ENCODE measurements at regions not wholly inside any gene's neighbourhood (a gene's known extent, or its start where the extent isn't known, plus 50 kb on each side); places are given as distances from the start of the nearest gene placed in this dataset.

- ATAC-seq (ENCODE audit: low read depth in 2 of 2) (no peak), DNase-seq (no peak)
- H3K27ac ChIP-seq (ENCODE audit: insufficient read depth, low read length, poor library complexity, severe bottlenecking): no peak overlapping the region
- H3K9me3 ChIP-seq (ENCODE audit: control insufficient read depth in 2 of 2, low read length in 2 of 2): peaks cover 6 to 13% of the 10 kb centered on the region in 2 experiments
- no peaks in the 10 kb centered on the region for H3K4me1 ChIP-seq (ENCODE audit: control insufficient read depth, insufficient read depth, low read length, poor library complexity, severe bottlenecking)
- Mint-ChIP-seq H3K36me3 (no peaks in the 10 kb centered on the region), H3K9me3 (peaks cover 2 to 33% (median 12%) of the 10 kb centered on the region in 7 donors), H3K27ac (no peak overlapping the region), H3K4me1 (no peaks in the 10 kb centered on the region), H3K27me3 (no peaks in the 10 kb centered on the region), H3K4me3 (no peak overlapping the region)
- no peak overlapping the region for H3K4me3 ChIP-seq (ENCODE audit: low read depth, low read length)
- no peaks in the 10 kb centered on the region for H3K27me3 ChIP-seq (ENCODE audit: control insufficient read depth, insufficient read depth, low read length)
- H3K36me3 ChIP-seq (ENCODE audit: control insufficient read depth, insufficient read depth, low read length): no peaks in the 10 kb centered on the region
Measured at GRCh38 chr14:62428429-62429203, 616.6 kb downstream of the KCNH5 start.

DNA sequence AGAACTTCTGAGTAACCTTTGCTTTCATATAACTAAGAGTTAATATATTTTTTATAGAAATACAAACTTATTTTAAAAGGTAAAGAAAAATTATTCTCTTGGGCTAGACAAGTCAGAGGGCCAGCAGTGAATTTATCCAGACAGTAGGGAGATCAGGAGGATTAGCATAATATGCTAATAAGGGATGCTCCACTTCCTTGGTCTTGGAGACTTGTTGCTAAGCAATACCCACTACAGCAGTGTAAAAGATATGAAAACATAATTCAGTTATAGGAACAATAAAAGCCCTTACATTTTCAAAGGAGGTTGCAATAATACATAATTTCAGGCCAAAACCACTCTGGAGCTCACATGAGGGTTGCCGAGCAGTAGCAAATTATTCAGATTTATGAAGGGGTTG is 615.6 kb downstream of the KCNH5 start:
- peaks cover 2 to 38% (median 12%) of the 10 kb centered on the region in 7 donors for H3K9me3 Mint-ChIP-seq

GRCh38 chr14:62431496-62431895 is 613.8 kb downstream of the KCNH5 start:
- H3K27me3 Mint-ChIP-seq: no peaks in the 10 kb centered on the region
- DNase-seq (no peak), ATAC-seq (ENCODE audit: low read depth in 2 of 2) (no peak)
- no peaks in the 10 kb centered on the region for H3K4me1 Mint-ChIP-seq
- Histone ChIP-seq H3K27ac (ENCODE audit: insufficient read depth, low read length, poor library complexity, severe bottlenecking) (no peak overlapping the region), H3K9me3 (ENCODE audit: control insufficient read depth in 2 of 2, low read length in 2 of 2) (peaks cover 12 to 13% of the 10 kb centered on the region in 2 experiments), H3K4me1 (ENCODE audit: control insufficient read depth, insufficient read depth, low read length, poor library complexity, severe bottlenecking) (no peaks in the 10 kb centered on the region), H3K36me3 (ENCODE audit: control insufficient read depth, insufficient read depth, low read length) (no peaks in the 10 kb centered on the region), H3K4me3 (ENCODE audit: low read depth, low read length) (no peak overlapping the region), H3K27me3 (ENCODE audit: control insufficient read depth, insufficient read depth, low read length) (no peaks in the 10 kb centered on the region)
- H3K36me3 Mint-ChIP-seq: no peaks in the 10 kb centered on the region
- peaks cover 2 to 43% (median 11%) of the 10 kb centered on the region in 7 donors for H3K9me3 Mint-ChIP-seq
- no peak overlapping the region for H3K27ac Mint-ChIP-seq
- H3K4me3 Mint-ChIP-seq: no peak overlapping the region

More for the DNA sequence above, 615.6 kb downstream of the KCNH5 start:
- Mint-ChIP-seq H3K27me3 (no peaks in the 10 kb centered on the region), H3K27ac (no peak overlapping the region), H3K36me3 (no peaks in the 10 kb centered on the region), H3K4me1 (no peaks in the 10 kb centered on the region), H3K4me3 (no peak overlapping the region)
- Histone ChIP-seq H3K9me3 (ENCODE audit: control insufficient read depth in 2 of 2, low read length in 2 of 2) (peaks cover 12 to 13% of the 10 kb centered on the region in 2 experiments), H3K4me3 (ENCODE audit: low read depth, low read length) (no peak overlapping the region), H3K27me3 (ENCODE audit: control insufficient read depth, insufficient read depth, low read length) (no peaks in the 10 kb centered on the region), H3K27ac (ENCODE audit: insufficient read depth, low read length, poor library complexity, severe bottlenecking) (no peak overlapping the region), H3K36me3 (ENCODE audit: control insufficient read depth, insufficient read depth, low read length) (no peaks in the 10 kb centered on the region), H3K4me1 (ENCODE audit: control insufficient read depth, insufficient read depth, low read length, poor library complexity, severe bottlenecking) (no peaks in the 10 kb centered on the region)
- DNase-seq (no peak), ATAC-seq (ENCODE audit: low read depth in 2 of 2) (no peak)

DNA sequence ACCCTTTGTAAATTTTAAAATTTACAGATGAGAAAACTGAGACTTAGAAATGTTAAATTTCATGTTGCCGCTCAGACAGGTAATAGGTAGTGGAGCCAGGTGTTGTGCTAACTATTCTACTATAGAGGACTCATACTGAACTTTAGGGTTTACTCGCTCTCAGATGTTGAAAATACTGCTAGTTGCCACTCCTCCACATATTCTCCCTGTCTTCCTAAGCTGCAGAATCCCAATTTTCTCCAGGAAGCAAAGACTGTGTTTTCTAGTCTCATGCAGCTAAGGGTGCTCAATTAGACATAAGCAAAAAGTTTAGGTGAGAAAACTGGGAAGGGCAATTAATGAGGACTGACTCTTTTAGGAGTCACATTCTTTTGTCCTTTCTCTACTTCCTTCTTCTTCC is 612.3 kb downstream of the KCNH5 start:
- no peaks in the 10 kb centered on the region for H3K27me3 Mint-ChIP-seq
- Histone ChIP-seq H3K4me1 (ENCODE audit: control insufficient read depth, insufficient read depth, low read length, poor library complexity, severe bottlenecking) (no peaks in the 10 kb centered on the region), H3K36me3 (ENCODE audit: control insufficient read depth, insufficient read depth, low read length) (no peaks in the 10 kb centered on the region), H3K27ac (ENCODE audit: insufficient read depth, low read length, poor library complexity, severe bottlenecking) (no peak overlapping the region), H3K27me3 (ENCODE audit: control insufficient read depth, insufficient read depth, low read length) (no peaks in the 10 kb centered on the region), H3K9me3 (ENCODE audit: control insufficient read depth in 2 of 2, low read length in 2 of 2) (peaks cover 12 to 13% of the 10 kb centered on the region in 2 experiments), H3K4me3 (ENCODE audit: low read depth, low read length) (no peak overlapping the region)
- no peak overlapping the region for H3K27ac Mint-ChIP-seq
- H3K4me3 Mint-ChIP-seq: no peak overlapping the region
- DNase-seq (no peak), ATAC-seq (ENCODE audit: low read depth in 2 of 2) (no peak)
- no peaks in the 10 kb centered on the region for H3K36me3 Mint-ChIP-seq
- no peaks in the 10 kb centered on the region for H3K4me1 Mint-ChIP-seq
- H3K9me3 Mint-ChIP-seq: peaks cover 2 to 42% (median 11%) of the 10 kb centered on the region in 7 donors

- Histone ChIP-seq H3K27me3 (ENCODE audit: control insufficient read depth, insufficient read depth, low read length) (no peaks in the 10 kb centered on the region), H3K4me3 (ENCODE audit: low read depth, low read length) (no peak overlapping the region), H3K9me3 (ENCODE audit: control insufficient read depth in 2 of 2, low read length in 2 of 2) (peaks cover 12 to 23% of the 10 kb centered on the region in 2 experiments), H3K27ac (ENCODE audit: insufficient read depth, low read length, poor library complexity, severe bottlenecking) (no peak overlapping the region), H3K4me1 (ENCODE audit: control insufficient read depth, insufficient read depth, low read length, poor library complexity, severe bottlenecking) (no peaks in the 10 kb centered on the region), H3K36me3 (ENCODE audit: control insufficient read depth, insufficient read depth, low read length) (no peaks in the 10 kb centered on the region)
- H3K36me3 Mint-ChIP-seq: no peaks in the 10 kb centered on the region
- no peak overlapping the region for H3K4me3 Mint-ChIP-seq
- no peaks in the 10 kb centered on the region for H3K4me1 Mint-ChIP-seq
- DNase-seq (no peak), ATAC-seq (ENCODE audit: low read depth in 2 of 2) (no peak)
- H3K27ac Mint-ChIP-seq: no peak overlapping the region
- no peaks in the 10 kb centered on the region for H3K27me3 Mint-ChIP-seq
- H3K9me3 Mint-ChIP-seq: peaks cover 0 to 52% (median 20%) of the 10 kb centered on the region in 7 donors
Measured at GRCh38 chr14:62436261-62436660, 609.0 kb downstream of the KCNH5 start.

DNA sequence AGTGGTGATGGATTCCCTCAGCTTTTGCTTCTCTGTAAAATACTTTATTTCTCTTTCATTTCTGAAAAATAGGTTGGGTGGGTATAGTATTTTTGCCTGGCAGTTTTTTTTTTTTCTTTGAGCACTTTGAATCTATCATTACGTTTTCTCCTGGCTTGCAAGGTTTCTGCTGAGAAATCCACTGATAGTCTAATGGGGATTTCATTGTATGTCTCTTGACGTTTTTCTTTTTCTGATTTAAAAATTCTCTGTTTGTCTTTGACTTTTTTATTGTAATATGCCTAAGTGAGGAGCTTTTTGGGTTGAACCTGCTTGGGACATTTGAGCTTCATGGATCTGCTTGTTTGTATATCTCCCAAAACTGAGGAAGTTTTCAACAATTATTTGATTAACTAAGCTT is 606.0 kb downstream of the KCNH5 start:
- Histone ChIP-seq H3K4me1 (ENCODE audit: control insufficient read depth, insufficient read depth, low read length, poor library complexity, severe bottlenecking) (no peaks in the 10 kb centered on the region), H3K27me3 (ENCODE audit: control insufficient read depth, insufficient read depth, low read length) (no peaks in the 10 kb centered on the region), H3K9me3 (ENCODE audit: control insufficient read depth in 2 of 2, low read length in 2 of 2) (peaks cover 0 to 11% of the 10 kb centered on the region in 2 experiments), H3K27ac (ENCODE audit: insufficient read depth, low read length, poor library complexity, severe bottlenecking) (no peak overlapping the region), H3K4me3 (ENCODE audit: low read depth, low read length) (no peak overlapping the region), H3K36me3 (ENCODE audit: control insufficient read depth, insufficient read depth, low read length) (no peaks in the 10 kb centered on the region)
- ATAC-seq (ENCODE audit: low read depth in 2 of 2) (no peak), DNase-seq (no peak)
- Mint-ChIP-seq H3K9me3 (peaks cover 0 to 42% (median 22%) of the 10 kb centered on the region in 7 donors), H3K4me3 (no peak overlapping the region), H3K4me1 (no peaks in the 10 kb centered on the region), H3K27ac (no peak overlapping the region), H3K27me3 (no peaks in the 10 kb centered on the region), H3K36me3 (no peaks in the 10 kb centered on the region)

DNA sequence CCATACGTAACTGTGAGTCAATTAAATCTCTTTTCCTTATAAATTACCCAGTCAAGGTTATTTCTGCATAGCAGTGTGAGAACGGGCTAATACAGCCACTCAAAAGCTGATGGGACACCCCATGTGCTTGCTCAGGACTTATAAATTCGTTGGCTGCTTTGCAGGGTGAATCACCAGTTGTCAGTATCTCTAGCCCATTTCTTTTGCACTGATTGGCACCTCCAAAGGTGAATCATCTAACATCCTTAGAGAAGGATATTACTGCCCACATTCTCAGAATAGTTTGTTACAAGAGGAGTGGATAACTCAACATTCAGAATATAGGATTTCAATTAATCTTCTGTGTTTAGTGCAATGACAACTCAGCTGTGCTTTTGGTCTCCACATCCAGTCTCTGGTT is 601.5 kb downstream of the KCNH5 start:
- H3K27ac ChIP-seq (ENCODE audit: insufficient read depth, low read length, poor library complexity, severe bottlenecking): no peak overlapping the region
- peaks cover 2 to 28% (median 11%) of the 10 kb centered on the region in 7 donors for H3K9me3 Mint-ChIP-seq
- no peak overlapping the region for H3K4me3 ChIP-seq (ENCODE audit: low read depth, low read length)
- no peaks in the 10 kb centered on the region for H3K4me1 Mint-ChIP-seq
- no peak for ATAC-seq (ENCODE audit: low read depth in 2 of 2)
- peaks cover 0 to 11% of the 10 kb centered on the region in 2 experiments for H3K9me3 ChIP-seq (ENCODE audit: control insufficient read depth in 2 of 2, low read length in 2 of 2)
- no peaks in the 10 kb centered on the region for H3K4me1 ChIP-seq (ENCODE audit: control insufficient read depth, insufficient read depth, low read length, poor library complexity, severe bottlenecking)
- no peak overlapping the region for H3K4me3 Mint-ChIP-seq
- H3K36me3 ChIP-seq (ENCODE audit: control insufficient read depth, insufficient read depth, low read length): no peaks in the 10 kb centered on the region
- no peak for DNase-seq
- no peaks in the 10 kb centered on the region for H3K27me3 Mint-ChIP-seq
- H3K27ac Mint-ChIP-seq: no peak overlapping the region
- no peaks in the 10 kb centered on the region for H3K36me3 Mint-ChIP-seq
- no peaks in the 10 kb centered on the region for H3K27me3 ChIP-seq (ENCODE audit: control insufficient read depth, insufficient read depth, low read length)

DNA sequence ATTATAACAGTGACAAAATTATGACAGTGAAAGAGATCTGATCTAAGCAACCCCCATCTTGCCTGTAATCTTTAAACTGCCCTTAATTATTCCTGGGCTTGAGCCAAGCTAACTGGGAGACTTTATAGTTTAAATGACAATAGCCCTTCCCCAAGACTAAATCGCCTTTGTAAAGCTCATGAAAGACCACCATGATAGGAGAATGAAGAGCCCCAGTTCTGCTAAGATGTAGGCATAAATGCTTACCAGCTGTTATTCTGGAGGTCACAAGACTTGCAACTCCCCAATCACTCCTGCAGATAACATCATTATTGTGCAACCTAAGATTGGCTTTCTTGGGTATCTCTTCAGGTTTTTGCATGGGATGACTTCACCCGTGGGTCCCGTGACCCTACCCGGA is 599.7 kb downstream of the KCNH5 start:
- H3K4me3 Mint-ChIP-seq: no peak overlapping the region
- no peaks in the 10 kb centered on the region for H3K27me3 ChIP-seq (ENCODE audit: control insufficient read depth, insufficient read depth, low read length)
- DNase-seq (no peak), ATAC-seq (ENCODE audit: low read depth in 2 of 2) (no peak)
- no peaks in the 10 kb centered on the region for H3K4me1 ChIP-seq (ENCODE audit: control insufficient read depth, insufficient read depth, low read length, poor library complexity, severe bottlenecking)
- no peak overlapping the region for H3K4me3 ChIP-seq (ENCODE audit: low read depth, low read length)
- H3K9me3 Mint-ChIP-seq: peaks cover 0 to 16% (median 5%) of the 10 kb centered on the region in 7 donors
- no peaks in the 10 kb centered on the region for H3K36me3 Mint-ChIP-seq
- no peak overlapping the region for H3K27ac Mint-ChIP-seq
- H3K27ac ChIP-seq (ENCODE audit: insufficient read depth, low read length, poor library complexity, severe bottlenecking): no peak overlapping the region
- H3K9me3 ChIP-seq (ENCODE audit: control insufficient read depth in 2 of 2, low read length in 2 of 2): peaks cover 0 to 3% of the 10 kb centered on the region in 2 experiments
- no peaks in the 10 kb centered on the region for H3K36me3 ChIP-seq (ENCODE audit: control insufficient read depth, insufficient read depth, low read length)
- H3K27me3 Mint-ChIP-seq: no peaks in the 10 kb centered on the region
- no peaks in the 10 kb centered on the region for H3K4me1 Mint-ChIP-seq

Data from CD4-positive, CD25-positive, alpha-beta regulatory T cell (primary cell).